ENCODE measurements at regions not wholly inside any gene's neighbourhood (a gene's known extent, or its start where the extent isn't known, plus 50 kb on each side); places are given as distances from the start of the nearest gene placed in this dataset.

DNA sequence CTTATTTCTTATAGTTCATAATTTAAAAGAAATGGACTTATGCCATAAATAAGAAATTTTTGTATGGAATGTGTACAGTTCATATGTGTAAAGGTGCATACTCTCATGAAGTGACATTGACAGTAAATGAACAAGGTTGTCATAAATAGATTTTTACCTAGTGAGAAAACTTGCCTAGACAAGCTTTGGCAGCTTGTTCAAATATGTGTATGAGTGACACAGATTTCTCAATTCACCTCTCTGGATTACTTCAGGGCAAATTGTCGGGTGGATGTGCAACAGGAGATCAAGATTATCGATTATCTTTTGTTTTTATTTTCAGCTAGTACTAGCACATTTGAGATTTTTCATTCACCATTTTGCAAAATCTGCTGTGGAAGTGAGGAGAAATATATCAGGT lies 758.1 kb upstream of the ACVR2A start:
- TF ChIP-seq CEBPB (IDR thresholded peaks at IDR 0.05; ENCODE audit: low read depth) (no peak), ELF1 (IDR thresholded peaks at IDR 0.05; ENCODE audit: borderline replicate concordance, low read depth) (no peak), CBX3 (IDR thresholded peaks at IDR 0.05; ENCODE audit: low read depth) (no peak), YY1 (IDR thresholded peaks at IDR 0.05; ENCODE audit: extremely low read depth, insufficient replicate concordance, low read depth, low read length) (no peak), EZH2 (IDR thresholded peaks at IDR 0.05) (no peak)
- TF ChIP-seq, protein P1, sequence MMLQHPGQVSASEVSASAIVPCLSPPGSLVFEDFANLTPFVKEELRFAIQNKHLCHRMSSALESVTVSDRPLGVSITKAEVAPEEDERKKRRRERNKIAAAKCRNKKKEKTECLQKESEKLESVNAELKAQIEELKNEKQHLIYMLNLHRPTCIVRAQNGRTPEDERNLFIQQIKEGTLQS (IDR thresholded peaks at IDR 0.05): no peak
- H3K79me2 ChIP-seq (ENCODE audit: insufficient read depth, low read length): no peaks in the 10 kb centered on the region
- H3K4me2 ChIP-seq (ENCODE audit: low read length): no peak overlapping the region
- H3K9me3 ChIP-seq (ENCODE audit: control insufficient read depth in 1 of 2, insufficient read depth in 1 of 2, low read depth in 1 of 2, low read length in 2 of 2): no peaks in the 10 kb centered on the region
- CTCF ChIA-PET: no interaction called here
- no peaks in the 10 kb centered on the region for H3K4me1 ChIP-seq (ENCODE audit: control insufficient read depth in 1 of 2, insufficient read depth in 2 of 2, low read length in 2 of 2)
- no peak for ATAC-seq
- intact Hi-C loops (cut with micrococcal nuclease): no loop called here
- no peaks in the 10 kb centered on the region for H3K36me3 ChIP-seq (ENCODE audit: control insufficient read depth in 1 of 2, insufficient read depth in 2 of 2, low read length in 2 of 2)
- no peak overlapping the region for H2AFZ ChIP-seq (ENCODE audit: low read depth, low read length, poor library complexity, severe bottlenecking)
- BruUV-seq (replicated peaks): no TSS peak
- no peaks in the 10 kb centered on the region for H4K20me1 ChIP-seq (ENCODE audit: insufficient read depth)
- no peaks in the 10 kb centered on the region for H3K9me2 ChIP-seq (ENCODE audit: insufficient read depth)
- RAD21 ChIA-PET (ENCODE audit: low non-redundant PET in 1 of 2, low total read pairs in 2 of 2, uncharacterized antibody in 2 of 2, unreplicated experiment in 2 of 2): no interaction called here
- H3K9ac ChIP-seq (ENCODE audit: low read length): no peak overlapping the region
- POLR2A ChIA-PET: no interaction called here
- DNase-seq (ENCODE audit: low read depth, low spot score): no peak
- no peaks in the 10 kb centered on the region for H3K27me3 ChIP-seq (ENCODE audit: insufficient read depth, low read length)
- H3K4me3 ChIP-seq (replicated peaks in 1 of 2; ENCODE audit: low read depth in 1 of 2, low read length in 2 of 2): no peak overlapping the region
- H3K27ac ChIP-seq (ENCODE audit: low read depth, low read length): no peak overlapping the region

DNA sequence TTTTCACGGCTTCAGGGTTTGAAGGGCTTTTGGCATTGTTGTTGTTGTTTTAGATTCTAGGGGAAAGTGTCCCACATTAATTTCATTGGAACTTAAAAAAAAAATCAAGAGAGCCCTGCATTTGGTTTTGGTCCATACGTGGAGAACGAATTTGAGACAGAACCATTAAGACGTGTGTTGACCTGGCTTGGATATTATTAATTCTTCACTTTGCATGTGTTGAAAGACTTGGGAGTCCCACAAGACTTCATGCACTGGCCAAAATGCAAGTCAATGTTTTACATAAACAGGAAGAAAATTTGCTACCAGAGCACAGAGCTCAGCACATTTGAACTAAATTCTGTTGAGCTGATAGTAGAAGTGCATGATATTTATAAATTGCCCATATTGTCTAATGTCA lies 761.2 kb upstream of the ACVR2A start:
- no peak for ATAC-seq
- ChIA-PET RAD21 (ENCODE audit: low non-redundant PET in 1 of 2, low total read pairs in 2 of 2, uncharacterized antibody in 2 of 2, unreplicated experiment in 2 of 2) (no interaction called here), POLR2A (no interaction called here), CTCF (no interaction called here)
- Histone ChIP-seq H3K9ac (ENCODE audit: low read length) (no peak overlapping the region), H3K4me2 (ENCODE audit: low read length) (no peak overlapping the region), H3K27me3 (ENCODE audit: insufficient read depth, low read length) (no peaks in the 10 kb centered on the region), H3K36me3 (ENCODE audit: control insufficient read depth in 1 of 2, insufficient read depth in 2 of 2, low read length in 2 of 2) (no peaks in the 10 kb centered on the region), H2AFZ (ENCODE audit: low read depth, low read length, poor library complexity, severe bottlenecking) (no peak overlapping the region), H4K20me1 (ENCODE audit: insufficient read depth) (no peaks in the 10 kb centered on the region), H3K4me3 (replicated peaks in 1 of 2; ENCODE audit: low read depth in 1 of 2, low read length in 2 of 2) (no peak overlapping the region), H3K4me1 (ENCODE audit: control insufficient read depth in 1 of 2, insufficient read depth in 2 of 2, low read length in 2 of 2) (no peaks in the 10 kb centered on the region), H3K27ac (ENCODE audit: low read depth, low read length) (no peak overlapping the region), H3K79me2 (ENCODE audit: insufficient read depth, low read length) (no peaks in the 10 kb centered on the region), H3K9me2 (ENCODE audit: insufficient read depth) (no peaks in the 10 kb centered on the region), H3K9me3 (ENCODE audit: control insufficient read depth in 1 of 2, insufficient read depth in 1 of 2, low read depth in 1 of 2, low read length in 2 of 2) (no peaks in the 10 kb centered on the region)
- intact Hi-C loops (cut with micrococcal nuclease): loop anchor here (1.0 kb wide), 1 partner anchor 248 kb away; no protein-coding TSS in a partner anchor
- no TSS peak for BruUV-seq (replicated peaks)
- TF ChIP-seq ZNF274 (IDR thresholded peaks at IDR 0.05; ENCODE audit: low read depth, low read length) (no peak), POLR2A (IDR thresholded peaks at IDR 0.05; ENCODE audit: borderline replicate concordance, extremely low read depth, insufficient read depth, insufficient read length) (no peak), YY1 (IDR thresholded peaks at IDR 0.05; ENCODE audit: extremely low read depth, insufficient replicate concordance, low read depth, low read length) (no peak), JUND (IDR thresholded peaks at IDR 0.05) (no peak), TCF7L2 (IDR thresholded peaks at IDR 0.05; ENCODE audit: borderline replicate concordance, extremely low read depth, insufficient read depth, insufficient read length) (no peak), FOSL1 (IDR thresholded peaks at IDR 0.05; ENCODE audit: low read depth) (no peak), EZH2phosphoT487 (IDR thresholded peaks at IDR 0.05; ENCODE audit: borderline replicate concordance) (no peak)
- TF ChIP-seq, protein P1 (IDR thresholded peaks at IDR 0.05): no peak
- DNase-seq (ENCODE audit: low read depth, low spot score): no peak
